DMS53 treated with DMSO at 0.1 percent for 48 hours (cell line): ENCODE measurements at regions not wholly inside any gene's neighbourhood (a gene's known extent, or its start where the extent isn't known, plus 50 kb on each side); places are given as distances from the start of the nearest gene placed in this dataset.
"Not testable (repeated sequence)": the region's sequence is repeated elsewhere in the genome, so short reads cannot be mapped to it uniquely, and the experiment has no call there.

Source experiments
- DNase-seq: peaks from one replicate; lab custom pipeline; 2025; ENCODE audit not compliant: unreplicated experiment; lab: John Stamatoyannopoulos, UW

DNA sequence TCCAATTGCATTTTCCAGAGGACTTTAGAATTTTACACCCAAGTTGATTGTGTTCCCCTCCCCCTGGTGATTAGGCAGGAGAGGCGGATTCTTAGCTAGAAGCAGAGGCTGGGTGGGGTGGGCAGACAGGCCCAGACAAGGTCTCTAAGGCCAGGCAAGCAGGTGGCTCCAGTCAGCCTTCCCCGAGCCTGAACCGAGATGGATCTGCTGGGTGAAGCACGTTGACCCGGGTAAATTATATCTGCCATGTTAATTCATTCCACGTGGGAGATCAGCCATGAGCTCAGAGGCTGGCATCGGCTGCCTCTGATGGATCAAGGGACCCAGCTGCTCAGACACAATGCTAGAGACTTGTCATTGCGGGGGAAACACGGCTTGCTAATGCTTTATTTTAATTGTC, 159.5 kb upstream of the MAFB start:
- DNase-seq: no peak

DNA sequence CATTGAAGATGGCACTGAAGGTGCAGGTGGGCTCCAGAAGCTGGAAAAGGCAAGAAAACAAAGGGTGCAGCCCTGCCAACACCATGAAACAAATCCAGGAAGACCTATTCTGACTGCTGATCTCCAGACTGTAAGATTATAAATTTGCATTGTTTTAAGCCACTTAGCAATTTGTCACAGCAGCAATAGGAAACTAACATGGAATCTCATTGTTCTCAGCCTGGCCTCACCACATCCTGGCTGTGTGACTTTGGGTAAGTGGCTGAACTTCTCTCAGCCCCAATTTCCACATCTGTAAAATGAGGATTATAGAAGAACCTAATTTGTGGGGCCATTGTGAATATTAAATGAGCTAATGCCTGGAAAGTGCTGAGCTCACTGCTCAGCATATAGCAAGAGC, 160.4 kb upstream of the MAFB start:
- no peak for DNase-seq

DNA sequence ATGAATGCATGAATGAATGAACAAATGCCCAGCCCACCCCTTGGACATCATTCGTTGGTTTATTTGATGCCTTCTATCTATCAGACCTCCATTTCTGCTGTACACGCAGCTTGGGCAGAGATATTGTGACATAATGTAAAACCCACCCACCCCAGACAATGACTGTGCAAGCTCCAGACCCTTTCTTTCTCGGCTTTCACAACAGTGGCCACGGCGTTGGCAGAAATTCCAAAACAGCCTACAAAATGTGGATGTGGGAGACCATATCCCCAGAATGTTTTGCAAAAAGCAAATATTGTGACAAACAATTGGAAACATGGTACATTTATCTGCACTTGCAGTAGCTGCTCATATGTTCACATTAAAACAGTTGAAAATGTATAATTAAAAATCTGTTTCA, 162.0 kb upstream of the MAFB start:
- DNase-seq: no peak

DNA sequence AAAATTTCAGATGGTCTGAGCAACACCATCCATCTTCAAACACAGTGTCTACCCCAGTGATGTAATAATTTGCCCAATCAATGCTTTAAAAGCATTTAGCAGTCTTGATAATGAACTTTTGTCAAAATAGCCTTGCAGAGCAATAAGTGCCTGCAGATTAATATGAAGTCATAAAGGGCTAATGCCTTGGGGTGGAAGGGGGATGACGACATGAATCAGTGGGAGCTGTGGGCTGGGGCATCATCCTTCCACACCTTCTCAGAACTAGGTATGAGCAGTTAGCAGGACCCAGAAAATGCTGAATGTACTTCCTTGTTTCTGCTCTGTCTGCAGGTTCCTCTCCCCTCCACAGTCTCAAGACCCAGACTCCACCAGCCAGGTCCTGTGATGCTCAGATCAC, 166.2 kb upstream of the MAFB start:
- no peak for DNase-seq

DNA sequence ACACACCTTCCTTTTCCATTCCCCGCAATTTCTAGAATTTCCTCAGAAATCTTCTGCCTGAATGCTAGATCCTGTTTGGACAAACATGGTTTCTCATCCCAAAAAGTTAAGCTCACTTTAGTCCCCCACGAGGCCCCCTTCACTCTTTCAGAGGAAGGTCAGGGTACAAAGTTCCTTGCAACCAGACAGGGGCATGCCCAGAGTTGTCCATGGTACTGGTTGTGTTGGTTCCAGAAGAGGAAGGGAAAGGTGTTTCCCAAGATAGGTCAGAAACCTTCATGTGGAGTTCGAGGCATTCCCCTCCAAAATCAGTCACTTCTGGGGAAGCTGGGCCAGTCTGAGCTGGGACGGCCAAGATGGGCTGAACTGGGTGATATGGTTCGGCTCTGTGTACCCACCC, 167.6 kb upstream of the MAFB start:
- no peak for DNase-seq

DNA sequence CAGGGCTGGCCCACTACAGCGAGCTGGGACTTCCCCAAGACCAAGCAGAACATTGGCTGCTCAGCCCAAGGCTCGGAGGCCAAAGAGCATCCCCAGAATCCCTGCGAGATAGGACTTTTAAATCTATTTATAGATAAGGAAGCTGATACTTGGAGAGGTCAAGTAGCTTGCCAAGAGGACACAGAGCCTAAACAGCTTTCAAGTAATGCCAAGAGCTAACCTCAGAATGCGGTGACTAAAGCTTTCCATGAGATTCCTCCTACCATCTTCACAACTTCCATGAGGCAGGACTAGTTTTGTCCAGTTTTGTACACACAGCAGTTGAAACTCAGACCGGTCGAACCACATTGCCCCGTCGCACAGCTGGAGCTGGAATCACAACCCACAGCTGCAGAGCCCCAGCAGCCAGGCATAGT, 168.1 kb upstream of the TOP1 start:
- DNase-seq: no peak

DNA sequence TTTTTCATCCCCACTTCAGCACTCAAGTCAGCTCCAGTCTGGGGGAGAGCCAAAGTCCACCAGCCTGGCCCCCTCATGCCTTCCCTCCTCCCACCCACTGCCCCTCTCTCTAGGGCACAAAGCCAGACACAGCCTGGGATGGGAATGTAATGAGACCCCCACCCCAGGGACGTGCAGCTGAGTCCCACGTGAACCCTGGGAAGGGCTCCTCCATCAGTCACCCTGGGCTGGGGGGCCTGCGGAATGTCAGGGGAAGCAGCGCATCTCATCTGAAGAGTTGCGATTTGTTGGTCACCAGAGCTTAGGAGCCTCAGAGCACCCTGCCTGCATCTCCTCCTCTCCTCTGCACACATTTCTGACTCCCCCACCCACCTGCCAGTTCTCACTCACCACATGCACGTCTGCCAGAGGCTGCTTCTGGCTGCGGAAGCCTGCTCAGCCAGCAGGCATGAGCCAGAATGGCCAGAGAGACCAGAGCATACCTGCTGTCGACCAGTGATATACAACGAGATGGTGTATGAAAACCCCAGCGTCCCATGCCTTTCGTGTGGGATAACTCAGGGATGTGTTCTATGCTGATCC, 167.1 kb upstream of the TOP1 start:
- no peak for DNase-seq

DNA sequence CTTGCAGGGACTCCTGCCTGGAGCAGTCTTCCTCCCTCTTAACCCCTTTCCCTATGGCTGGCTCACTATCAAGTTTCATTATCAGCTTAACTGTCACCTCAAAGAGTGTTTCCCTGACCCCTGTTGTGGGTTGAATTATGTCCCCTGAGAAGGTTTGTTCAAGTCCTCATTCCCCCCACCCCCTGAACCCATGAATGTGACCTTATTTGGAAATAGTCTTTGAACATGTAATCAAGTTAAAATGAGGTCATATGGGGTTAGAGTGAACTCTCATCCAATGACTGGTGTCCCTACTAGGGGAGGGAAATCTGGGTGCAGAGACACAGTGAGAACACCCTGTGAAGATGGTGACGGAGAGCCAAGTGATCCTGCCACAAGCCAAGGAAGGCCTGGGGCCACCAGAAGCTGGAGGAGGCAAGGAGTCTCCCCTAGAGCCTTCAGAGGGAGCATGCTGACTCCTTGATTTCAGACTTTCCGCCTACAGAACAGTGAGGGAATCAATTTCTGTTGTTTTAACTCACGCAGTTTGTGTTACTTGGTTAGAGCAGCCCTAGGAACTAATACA, 165.2 kb upstream of the TOP1 start:
- no peak for DNase-seq

DNA sequence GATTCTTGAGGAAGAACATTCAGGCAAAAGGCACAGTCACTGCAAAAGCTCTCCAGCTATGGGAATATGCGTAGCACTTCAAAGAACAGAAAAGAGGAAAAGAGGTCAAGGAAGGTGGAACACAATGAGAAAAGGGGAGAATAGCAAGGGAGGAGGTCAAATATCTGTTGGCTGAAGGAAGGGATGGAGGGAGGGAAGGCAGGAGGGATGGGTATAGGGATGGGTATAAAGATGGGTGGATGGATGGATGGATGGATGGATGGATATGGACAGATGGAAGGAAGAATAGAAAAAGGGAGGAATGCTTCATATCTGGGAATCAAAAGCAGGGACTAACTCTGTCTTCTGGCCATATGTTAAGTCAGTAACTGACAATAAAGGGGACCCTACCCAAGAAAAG, 164.2 kb upstream of the TOP1 start:
- DNase-seq: no peak

DNA sequence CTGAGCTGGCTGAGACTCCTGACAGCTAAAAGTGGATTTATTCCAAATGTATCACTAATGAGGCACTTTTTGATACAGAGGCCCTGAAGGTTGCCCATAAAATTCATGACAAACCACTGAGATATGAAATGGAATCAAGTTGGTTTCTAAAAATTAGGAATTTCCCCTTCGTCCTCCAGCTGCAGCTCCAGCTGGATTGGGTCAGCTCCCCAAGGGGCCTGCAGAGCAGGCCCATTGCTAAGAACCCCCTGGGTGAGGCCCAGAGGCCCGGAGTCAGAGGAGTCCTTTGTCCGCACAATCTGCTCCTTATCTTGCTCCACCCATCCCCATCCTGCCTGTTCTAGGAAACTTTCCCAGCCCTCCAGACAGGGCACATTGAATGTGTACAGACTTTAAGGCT, 163.5 kb upstream of the TOP1 start:
- DNase-seq: no peak

DNA sequence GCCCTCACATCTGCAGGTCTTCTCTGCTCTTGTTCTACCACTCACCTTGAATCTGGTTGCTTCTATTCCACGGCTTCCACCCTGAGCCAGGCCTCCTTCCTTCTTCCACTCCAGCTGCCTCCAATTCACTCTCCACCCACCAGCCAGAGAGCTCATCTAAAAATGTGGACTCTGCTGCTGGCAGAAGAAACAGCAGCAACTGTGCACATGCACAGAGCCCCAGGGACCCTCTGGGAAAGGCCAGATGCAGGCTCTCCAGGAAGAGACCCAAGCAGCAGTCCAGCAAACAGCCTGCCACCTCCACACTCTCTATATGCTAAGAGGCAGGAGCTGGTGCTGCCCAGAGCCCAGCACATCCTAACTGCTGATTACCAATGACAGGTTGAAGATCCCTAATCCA, 162.6 kb upstream of the TOP1 start:
- no peak for DNase-seq

DNA sequence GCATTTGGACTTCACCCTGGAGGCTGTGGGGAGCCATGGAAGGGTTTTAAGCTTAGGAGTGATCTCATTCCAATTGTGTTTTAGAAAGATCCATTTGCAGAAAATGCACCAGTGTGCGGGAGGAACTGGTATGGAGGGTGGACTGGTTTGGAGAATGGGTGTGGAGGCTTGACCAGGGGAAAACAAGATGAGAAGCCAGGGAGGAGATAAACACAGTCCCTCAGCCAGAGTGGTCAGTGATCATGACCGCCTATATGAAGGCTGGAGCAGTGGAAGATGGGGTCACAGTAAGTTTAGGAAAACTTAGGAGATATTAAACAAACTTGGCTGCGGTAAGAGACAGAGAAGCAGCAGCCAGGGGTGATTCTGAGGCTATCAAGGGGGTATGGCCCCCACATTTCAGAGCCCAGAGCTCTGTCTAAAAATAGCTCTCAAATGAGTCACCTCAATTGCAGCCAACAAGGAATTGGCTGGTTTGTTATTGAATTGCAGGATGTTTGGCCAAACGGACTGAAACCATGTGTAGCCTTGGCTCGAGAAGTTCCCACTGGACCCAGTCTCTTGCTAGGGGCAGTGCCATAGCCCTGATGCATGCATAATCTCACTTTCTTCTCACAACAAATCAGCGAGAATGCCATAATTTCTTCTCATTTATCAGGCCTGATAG, 159.9 kb upstream of the TOP1 start:
- DNase-seq: no peak

DNA sequence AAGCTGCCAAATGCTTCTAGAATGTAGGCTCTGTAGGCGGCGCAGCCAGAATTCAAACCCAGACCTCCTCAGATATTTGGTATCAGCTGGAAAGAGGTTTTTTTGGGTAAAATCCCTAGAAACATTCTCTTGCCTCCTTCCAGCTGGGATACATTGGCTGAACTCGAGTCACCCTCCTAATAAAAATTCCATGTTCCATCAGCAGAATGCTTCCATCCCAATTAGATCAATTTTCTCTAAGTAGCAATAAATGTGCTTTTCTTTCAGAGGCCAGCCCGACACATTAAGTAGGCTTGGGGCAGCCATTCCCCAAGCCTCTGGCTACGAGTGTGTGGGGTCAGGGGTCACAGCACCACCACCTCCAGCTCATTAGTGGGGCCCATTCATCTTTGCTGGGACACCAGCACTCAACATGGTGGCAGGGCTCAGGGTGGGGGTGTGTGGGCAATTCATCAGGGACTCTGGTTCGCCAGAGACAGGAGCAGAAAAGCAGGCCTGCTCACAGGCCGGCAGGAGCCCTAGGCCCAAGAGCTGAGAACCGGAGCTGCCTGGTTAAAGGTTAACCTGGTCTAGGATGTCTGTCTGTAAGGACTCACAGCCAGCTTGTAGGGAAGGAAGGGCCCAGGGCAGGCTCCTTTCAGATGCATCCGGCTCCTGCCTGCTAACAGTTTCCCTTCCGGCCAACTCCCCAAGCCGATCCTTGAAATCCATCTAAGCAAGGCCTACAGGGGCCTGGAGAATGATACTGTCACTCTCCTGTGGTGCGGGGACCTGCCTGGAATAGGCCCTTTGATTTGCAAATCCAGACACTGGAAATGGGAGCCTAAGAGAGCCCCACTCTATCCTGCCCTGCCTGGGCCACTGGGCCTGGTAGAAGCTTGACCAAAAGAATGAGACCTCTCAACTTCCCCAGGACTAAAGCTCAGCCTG, 159.1 kb upstream of the TOP1 start:
- no peak for DNase-seq

DNA sequence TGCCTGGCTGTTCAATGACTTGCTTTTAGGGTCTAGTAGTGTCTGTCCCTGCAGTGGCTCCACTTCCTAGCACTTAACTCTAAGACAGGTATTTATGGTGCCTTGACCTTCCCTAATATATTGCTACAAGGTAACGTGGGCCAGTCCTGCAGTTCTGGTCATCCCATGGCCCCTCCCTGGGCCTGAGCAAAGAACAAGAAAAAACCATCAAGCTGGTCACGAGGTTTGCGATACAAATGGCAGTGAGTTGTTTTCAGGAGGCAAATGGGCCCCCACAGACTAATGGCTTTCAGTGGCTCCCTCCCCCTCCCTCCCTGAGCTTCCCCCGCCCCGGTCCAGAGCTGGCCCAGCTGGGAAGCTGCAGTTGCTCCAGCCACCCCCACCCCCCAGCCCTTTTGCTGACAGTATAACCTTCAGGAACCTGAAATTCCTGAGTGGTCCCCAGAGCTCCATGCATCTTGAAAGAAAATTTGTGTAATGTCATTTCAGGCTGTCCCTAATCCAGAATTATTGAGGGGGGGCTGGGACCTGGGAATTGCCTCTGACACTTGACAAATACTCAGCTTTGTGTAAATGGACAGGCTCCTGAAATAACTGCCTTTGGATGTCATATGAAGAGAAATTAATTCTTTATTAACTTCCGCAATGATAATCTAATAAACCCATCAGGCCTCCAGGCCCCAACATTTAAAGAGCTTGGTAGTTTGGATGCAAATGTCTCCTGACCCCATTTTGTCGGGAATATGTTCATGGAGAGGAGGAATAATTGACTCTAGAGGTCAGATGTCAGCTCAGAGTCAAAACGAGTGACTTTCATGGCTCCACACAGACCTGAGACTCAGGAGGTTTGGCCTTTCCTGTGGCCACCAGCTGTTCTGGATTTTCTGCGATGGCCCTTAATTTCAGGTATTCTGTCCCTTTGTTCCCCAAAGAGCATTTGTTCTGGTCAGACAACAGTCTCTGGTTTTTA, 153.2 kb upstream of the TOP1 start:
- no peak for DNase-seq

DNA sequence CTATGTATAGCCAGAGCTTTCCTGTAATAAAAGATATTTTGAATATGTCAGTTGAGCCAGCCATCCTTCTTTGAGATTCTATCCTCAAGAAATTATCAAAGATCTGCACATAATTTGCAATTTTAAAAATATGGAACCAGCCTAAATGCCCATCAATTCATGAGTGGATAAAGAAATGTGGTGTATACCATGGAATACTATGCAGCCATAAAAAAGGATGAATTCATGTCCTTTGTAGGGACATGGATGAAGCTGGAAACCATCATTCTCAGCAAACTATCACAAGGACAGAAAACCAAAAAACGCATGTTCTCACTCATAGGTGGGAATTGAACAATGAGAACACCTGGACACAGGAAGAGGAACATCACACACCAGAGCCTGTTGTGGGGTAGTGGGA, 150.5 kb upstream of the TOP1 start:
- DNase-seq: not testable (repeated sequence)

DNA sequence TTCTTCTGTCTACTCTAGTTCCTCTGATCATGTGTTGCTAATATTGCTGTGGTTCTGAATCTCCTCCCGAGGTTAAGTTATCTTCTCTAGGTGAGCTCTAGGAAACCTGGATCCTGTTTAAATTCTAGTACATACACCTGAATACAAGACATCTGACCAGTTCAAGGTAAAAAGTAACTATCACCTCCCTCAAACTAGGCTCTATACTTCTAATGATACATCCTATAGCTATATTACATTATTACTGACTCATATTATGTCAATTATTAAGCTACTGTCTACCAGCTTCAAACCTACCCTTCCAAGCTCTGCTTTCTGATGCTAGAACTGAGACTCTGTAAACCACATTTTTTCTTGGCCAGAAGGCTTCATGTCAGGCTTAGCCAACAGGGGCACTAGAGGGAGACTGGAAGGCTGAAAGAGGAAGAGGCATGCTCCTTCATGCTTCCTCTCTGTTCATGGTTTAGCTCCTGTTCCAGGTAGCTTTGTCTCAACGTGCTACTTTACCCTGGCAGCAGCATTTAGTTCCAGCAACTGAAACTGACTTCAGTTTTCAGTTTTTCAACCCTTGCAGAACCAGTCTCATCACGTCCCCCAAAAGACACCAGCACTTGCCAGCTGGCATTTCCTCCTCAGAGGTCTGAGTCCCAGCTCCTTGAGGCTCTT, 148.4 kb upstream of the TOP1 start:
- DNase-seq: no peak

DNA sequence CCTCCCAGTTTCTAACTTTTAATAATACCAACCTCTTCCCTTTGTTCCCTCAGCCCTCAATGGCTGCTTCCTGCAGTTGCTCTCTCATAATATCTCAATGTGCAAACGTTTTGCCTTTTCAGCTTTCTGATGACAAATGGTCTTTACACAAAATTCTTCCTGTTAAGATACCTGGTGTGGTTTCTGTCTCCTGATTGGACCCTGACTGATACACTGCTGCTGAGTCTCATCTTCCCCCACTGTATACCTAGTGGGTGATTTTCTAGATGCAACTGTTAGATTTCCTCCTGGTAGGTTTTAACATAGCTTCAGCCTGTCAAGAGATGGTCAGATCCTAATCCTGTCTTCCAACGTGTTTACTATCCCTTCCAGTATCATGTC, 147.9 kb upstream of the TOP1 start:
- no peak for DNase-seq

DNA sequence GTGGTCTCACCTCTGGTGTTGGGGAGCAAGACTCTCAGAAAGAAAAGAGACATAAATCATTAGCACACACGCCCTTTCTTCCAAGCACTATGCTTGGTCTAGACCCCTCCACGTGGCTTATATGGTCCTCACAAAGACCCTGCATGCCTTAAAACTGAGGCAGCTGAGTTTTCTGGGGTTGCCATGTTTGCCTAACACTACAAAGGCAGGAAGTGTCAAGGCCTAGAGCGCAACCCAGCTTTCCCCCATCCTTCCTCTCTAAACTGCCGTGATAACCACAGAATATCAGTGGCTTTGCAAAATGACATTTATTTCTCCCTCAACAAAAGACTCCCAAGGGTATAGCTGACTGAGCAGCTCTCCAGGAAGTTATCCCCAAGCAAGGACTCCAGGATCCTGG, 146.5 kb upstream of the TOP1 start:
- no peak for DNase-seq

DNA sequence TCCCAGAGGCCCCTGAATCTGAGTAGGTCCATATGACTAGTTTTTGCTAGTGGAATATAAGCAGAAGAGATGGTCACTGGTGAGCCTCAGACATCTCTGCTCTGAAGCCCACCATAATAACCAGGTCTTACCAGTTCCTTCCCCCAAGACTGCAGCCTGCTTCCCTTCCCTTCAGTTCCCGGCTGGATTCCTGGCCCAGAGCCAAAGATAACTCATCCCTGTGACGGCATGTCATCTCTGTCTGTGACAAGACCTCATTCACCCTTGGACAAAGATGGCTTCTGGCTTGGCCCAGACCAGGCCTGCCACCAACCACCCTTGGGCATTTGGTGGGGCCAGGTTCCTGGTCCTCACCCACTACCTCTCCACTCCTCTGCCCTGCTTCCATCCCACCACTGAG, 145.5 kb upstream of the TOP1 start:
- DNase-seq: no peak

DNA sequence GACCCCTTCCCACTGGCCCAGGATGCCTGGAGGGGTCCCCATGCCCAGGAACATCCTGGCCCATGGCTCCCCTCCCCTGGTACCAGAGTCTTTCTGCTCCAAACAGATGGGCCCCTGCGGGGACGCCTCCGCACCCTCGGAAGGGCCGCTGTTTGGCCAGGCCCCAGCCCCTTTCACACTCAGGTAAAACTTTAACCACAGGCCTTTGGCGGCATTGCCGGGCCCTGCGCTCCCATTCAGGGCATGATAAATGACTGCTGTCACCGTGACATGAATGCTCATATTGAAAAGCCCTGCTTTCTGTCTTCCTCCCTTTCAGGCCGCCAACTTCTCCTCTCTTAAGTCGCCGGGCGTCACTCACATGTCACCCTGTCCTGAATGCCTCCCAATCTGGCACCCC, 141.5 kb upstream of the TOP1 start:
- no peak for DNase-seq
